ENCODE measurements at regions not wholly inside any gene's neighbourhood (a gene's known extent, or its start where the extent isn't known, plus 50 kb on each side); places are given as distances from the start of the nearest gene placed in this dataset.

- TF ChIP-seq HOMEZ (CRISPR knock-in tag; IDR thresholded peaks at IDR 0.05) = no peak
- no peak for TF ChIP-seq CREB5 (CRISPR knock-in tag; IDR thresholded peaks at IDR 0.05)
- no peak for TF ChIP-seq TCF7L2 (IDR thresholded peaks at IDR 0.05; ENCODE audit: low read depth, low read length)
These were observed 139.4 kb upstream of the CDYL start (continued) for GRCh38 chr6:4636881-4637224.

- H3K4me3 ChIP-seq = no peak overlapping the region
- no peaks in the 10 kb centered on the region for H3K36me3 ChIP-seq (ENCODE audit: control insufficient read depth, insufficient read depth, low read length)
- no peak overlapping the region for H3K9ac ChIP-seq (ENCODE audit: insufficient read depth in 1 of 2, low read depth in 2 of 2, low read length in 2 of 2)
- FAIRE-seq (no peak), DNase-seq (ENCODE audit: extremely low read depth in 1 of 4, low spot score in 3 of 4) (peak in 1 of 4 experiments; percentile 21), ATAC-seq (no peak)
- H2AFZ ChIP-seq (ENCODE audit: low read depth, low read length) = peak overlapping the region; percentile 69
- peak overlapping the region; percentile 48 for H3K4me2 ChIP-seq (ENCODE audit: insufficient read depth, low read length)
- ChIA-PET CTCF (ENCODE audit: low intra/inter-chr PET ratio) (no interaction called here), POLR2A (interaction anchor here (0.7 to 2.1 kb wide), 6 partner anchors 10 to 276 kb away, joined by 3 to 19 read pairs (median 4); no protein-coding TSS in a partner anchor)
- intact Hi-C loops (cut with micrococcal nuclease) = no loop called here
- H3K27me3 ChIP-seq (ENCODE audit: control insufficient read depth in 2 of 2, insufficient read depth in 2 of 2, low read length in 2 of 2) = no peaks in the 10 kb centered on the region; a peak in 1 of 5 replicates
- 41% methylated on average over 13 of the region's 14 CpGs for WGBS (ENCODE audit: insufficient coverage, low coverage, missing lambda C conversion rate)
- no peaks in the 10 kb centered on the region for H3K79me2 ChIP-seq (ENCODE audit: control insufficient read depth, insufficient read depth, low read length)
- H3K9me3 ChIP-seq (replicated peaks; ENCODE audit: control insufficient read depth, insufficient read depth, low read depth, low read length) = 0 out of 2 replicates have a peak, but pooled peaks cover 2% of the 10 kb centered on the region
- peak; percentile 42 for TF ChIP-seq ZNF316 (IDR thresholded peaks at IDR 0.05)
- TF ChIP-seq NFE2 (IDR thresholded peaks at IDR 0.05; ENCODE audit: low read depth) = peak; percentile 65
- no peak for TF ChIP-seq ZBTB9 (CRISPR knock-in tag; IDR thresholded peaks at IDR 0.05)
- peak; percentile 36; the same call in 1 of the 2 replicates for TF ChIP-seq MAFG (tag; conservative IDR thresholded peaks at IDR 0.05)
- TF ChIP-seq C11orf30 (IDR thresholded peaks at IDR 0.05; ENCODE audit: low read depth) = peak; percentile 70; the same call in 1 of the 2 replicates
- peak; percentile 18; the same call in 1 of the 2 replicates for TF ChIP-seq MAFK (IDR thresholded peaks at IDR 0.05; ENCODE audit: low read length)
- no peak for TF ChIP-seq ZNF134 (CRISPR knock-in tag; conservative IDR thresholded peaks at IDR 0.05)
- no peak for TF ChIP-seq ZNF75A (CRISPR knock-in tag; IDR thresholded peaks at IDR 0.05)
- TF ChIP-seq ZNF282 (CRISPR knock-in tag; IDR thresholded peaks at IDR 0.05) = no peak
- no peak for TF ChIP-seq CSDE1 (IDR thresholded peaks at IDR 0.05)
- TF ChIP-seq DIDO1 (tag; IDR thresholded peaks at IDR 0.05; ENCODE audit: low read depth) = no peak
- no peak for TF ChIP-seq TOE1 (IDR thresholded peaks at IDR 0.05; ENCODE audit: borderline replicate concordance)
- TF ChIP-seq TOE1 (CRISPR knock-in tag; IDR thresholded peaks at IDR 0.05; ENCODE audit: borderline replicate concordance, low read depth) = no peak
- no TSS peak for BruUV-seq (replicated peaks)
- H3K9me1 ChIP-seq (ENCODE audit: control insufficient read depth, insufficient read depth, low read length) = no peaks in the 10 kb centered on the region
- peaks cover 3 to 16% of the 10 kb centered on the region in 2 experiments; a peak in 4 of 5 replicates for H3K4me1 ChIP-seq (replicated peaks in 1 of 2; ENCODE audit: control insufficient read depth in 2 of 2, insufficient read depth in 2 of 2, low read length in 2 of 2)
- in situ Hi-C loops (cut with MboI) = no loop called here
- no peaks in the 10 kb centered on the region for H4K20me1 ChIP-seq (replicated peaks; ENCODE audit: control insufficient read depth, insufficient read depth, low read length)
- H3K27ac ChIP-seq (ENCODE audit: extremely low read depth, low read depth, low read length) = no peak overlapping the region
These were observed 139.9 kb upstream of the CDYL start for GRCh38 chr6:4636191-4636880.

Measured in K562 (cell line).